NCI-H146 (cell line): ENCODE measurements at regions not wholly inside any gene's neighbourhood (a gene's known extent, or its start where the extent isn't known, plus 50 kb on each side); places are given as distances from the start of the nearest gene placed in this dataset.
"Not testable (repeated sequence)": the region's sequence is repeated elsewhere in the genome, so short reads cannot be mapped to it uniquely, and the experiment has no call there.

Experiments used
- DNase-seq: peaks from one replicate; lab custom pipeline; 2025; lab: John Stamatoyannopoulos, UW

DNA sequence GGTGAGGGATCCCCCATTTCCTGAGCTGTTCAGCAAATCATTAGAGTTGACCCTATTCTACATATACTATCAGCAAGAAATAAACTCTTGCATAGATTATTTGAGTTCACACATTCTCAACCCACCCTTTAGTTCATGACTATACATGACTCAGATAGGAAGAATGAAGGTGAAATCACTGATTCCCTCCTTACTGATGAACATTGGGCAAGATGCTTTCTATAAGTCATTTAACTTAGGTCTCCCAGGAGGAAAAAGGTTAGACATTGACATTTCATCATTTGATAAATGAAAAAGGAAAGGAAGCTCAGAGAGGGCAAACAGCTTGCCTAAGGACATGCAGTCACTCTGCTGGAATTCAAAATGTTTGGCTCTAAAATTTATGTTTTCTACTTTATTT is 408.0 kb downstream of the TMEM182 start:
- no peak for DNase-seq

- DNase-seq: no peak
These were observed 411.0 kb downstream of the TMEM182 start for GRCh38 chr2:103172821-103173220.

- no peak for DNase-seq
These were observed 412.9 kb downstream of the TMEM182 start for GRCh38 chr2:103174711-103175110.

- no peak for DNase-seq
These were observed 414.6 kb downstream of the TMEM182 start for GRCh38 chr2:103176294-103176915.

DNA sequence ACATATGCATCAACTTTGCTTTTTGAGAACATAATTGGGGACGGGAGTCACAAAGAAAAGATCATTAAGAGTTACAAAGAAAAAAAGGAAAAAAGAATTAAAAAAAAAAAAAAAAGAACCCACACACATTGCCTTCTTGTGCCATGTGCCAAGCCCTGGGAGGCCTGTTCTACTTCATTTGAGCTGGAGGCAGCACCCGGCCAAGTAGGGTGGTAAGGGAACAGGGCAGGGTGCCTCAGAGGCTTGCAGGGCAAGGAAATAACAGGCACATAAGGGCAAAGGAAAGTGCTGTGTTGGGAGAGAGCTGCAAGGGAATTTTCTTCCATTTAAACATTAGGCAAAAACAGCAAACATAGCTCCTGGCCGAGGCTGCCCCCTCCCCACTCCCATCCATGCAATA is 418.0 kb downstream of the TMEM182 start:
- DNase-seq: no peak

DNA sequence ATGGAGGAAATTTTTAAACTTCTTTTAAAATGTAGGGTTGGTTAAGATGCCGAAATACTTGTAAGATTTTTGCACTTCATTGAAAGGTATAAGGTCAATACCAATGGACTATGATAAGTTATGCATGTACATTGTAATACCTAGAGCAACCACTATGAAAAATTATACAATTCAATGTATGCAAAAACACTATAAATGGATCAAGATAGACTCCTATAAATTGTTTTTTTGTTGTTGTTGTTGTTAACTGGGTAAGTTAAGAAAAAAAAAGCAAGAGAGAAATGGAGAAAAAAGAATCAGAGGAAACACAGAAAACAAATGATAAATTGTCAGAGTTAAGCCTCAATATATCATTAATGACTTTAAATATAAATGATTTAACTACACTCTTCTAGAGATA is 421.2 kb downstream of the TMEM182 start:
- no peak for DNase-seq

DNA sequence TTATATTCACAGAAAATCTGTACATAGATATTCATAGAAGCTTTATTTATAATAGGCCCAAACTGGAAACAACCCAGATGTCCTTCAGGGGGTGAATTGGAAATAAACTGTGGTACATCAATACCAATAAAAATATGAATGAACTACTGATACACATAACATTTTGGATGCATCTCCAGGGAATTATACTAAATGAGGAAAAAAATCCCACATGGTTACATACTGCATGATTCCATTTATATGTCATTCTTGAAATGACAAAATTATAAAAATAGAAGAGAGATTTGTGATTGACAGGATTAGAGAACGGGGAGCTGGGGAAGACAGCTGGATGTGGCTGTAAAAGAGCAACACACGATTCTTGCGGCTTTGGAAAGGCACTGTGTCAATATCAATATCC is 435.0 kb downstream of the TMEM182 start:
- DNase-seq: no peak

- not testable (repeated sequence) for DNase-seq
These were observed 438.9 kb downstream of the TMEM182 start for GRCh38 chr2:103200774-103201173.

- no peak for DNase-seq
These were observed 447.1 kb downstream of the TMEM182 start for GRCh38 chr2:103208916-103209315.

- no peak for DNase-seq
These were observed 451.3 kb downstream of the TMEM182 start for GRCh38 chr2:103213028-103213542.

- DNase-seq: no peak
These were observed 456.7 kb downstream of the TMEM182 start for GRCh38 chr2:103218516-103218915.

GRCh38 chr2:103219398-103219797 is 457.6 kb downstream of the TMEM182 start:
- DNase-seq: no peak

- DNase-seq: no peak
These were observed 461.1 kb downstream of the TMEM182 start for GRCh38 chr2:103222969-103223368.

- no peak for DNase-seq
These were observed 469.0 kb downstream of the TMEM182 start for GRCh38 chr2:103230796-103231195.

DNA sequence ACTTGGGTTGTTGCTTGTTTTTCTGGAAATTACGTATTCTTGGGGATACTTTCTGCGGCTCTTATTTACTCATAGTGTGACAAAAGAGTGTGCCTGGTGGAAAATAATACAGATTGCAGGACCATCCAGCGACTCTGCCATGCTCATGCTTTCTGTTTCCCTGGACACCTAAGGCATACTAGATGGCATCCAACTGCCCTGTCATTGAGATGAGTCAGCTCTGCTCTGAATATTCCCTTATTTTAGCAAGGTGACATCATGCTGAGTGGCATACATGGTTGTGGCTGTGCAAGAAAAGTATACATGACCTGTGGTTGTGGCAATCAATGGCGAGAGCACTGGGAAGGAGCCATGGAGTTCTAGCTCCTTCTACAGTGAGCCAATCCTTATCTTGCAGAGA is 471.0 kb downstream of the TMEM182 start:
- no peak for DNase-seq

- DNase-seq: no peak
These were observed 471.9 kb downstream of the TMEM182 start for GRCh38 chr2:103233691-103234090.

DNA sequence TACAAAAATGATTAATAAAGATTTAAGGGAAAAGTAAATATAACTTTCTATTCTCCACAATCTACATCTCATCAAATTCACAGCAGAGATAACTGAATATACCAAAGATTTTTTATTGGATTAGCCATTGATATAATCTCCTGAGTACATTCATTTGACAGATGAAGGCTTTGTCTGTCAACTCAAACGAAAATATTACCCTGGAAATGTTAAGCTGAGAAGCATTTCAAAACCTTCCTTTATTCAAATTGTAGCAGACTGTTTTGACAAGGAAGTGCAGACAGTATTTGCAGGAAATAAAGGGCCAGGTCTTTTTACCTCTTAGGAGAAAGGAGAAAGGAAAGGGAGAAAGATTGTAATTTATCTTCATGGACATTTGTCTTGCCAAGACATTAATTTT is 473.5 kb downstream of the TMEM182 start:
- no peak for DNase-seq

DNA sequence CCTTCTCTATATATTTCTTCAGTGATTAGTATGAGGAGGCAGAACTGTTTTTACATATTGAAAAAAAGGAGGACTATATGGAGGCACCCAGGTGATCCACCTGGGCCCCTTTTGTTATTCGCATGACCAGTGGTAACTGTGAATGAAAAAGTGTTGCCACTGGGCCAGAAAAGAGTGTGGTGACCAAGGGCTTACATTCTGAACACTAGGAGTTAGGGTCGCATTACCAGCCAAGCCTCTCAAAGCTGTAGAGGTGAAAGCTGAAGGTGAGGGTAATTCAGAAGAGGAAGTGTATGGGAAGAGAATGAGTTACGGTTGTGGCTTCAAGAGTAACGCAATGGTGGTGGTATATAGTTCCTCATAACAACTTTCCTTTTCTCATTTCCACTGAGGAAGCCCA is 487.6 kb downstream of the TMEM182 start:
- DNase-seq: no peak

DNA sequence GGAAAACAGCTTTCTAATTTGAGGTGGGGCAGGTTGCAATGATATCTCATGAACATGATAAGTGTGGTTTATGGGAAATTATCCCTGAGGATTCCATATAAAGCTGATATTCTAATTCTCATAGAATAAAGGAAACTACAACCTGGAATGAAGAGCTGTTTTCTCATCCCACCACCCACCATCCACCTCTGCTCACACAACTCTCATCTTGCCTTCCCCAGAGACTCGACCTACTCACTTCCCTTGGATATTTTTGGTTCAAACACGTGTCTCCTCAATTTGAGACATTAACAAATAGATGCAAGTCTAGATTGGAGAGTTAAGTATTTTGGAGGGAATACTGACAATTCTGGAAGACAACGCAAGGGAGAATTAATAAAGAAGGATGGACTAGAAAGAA is 490.9 kb downstream of the TMEM182 start:
- DNase-seq: no peak

GRCh38 chr2:103254611-103255010 is 492.8 kb downstream of the TMEM182 start:
- DNase-seq: no peak

DNA sequence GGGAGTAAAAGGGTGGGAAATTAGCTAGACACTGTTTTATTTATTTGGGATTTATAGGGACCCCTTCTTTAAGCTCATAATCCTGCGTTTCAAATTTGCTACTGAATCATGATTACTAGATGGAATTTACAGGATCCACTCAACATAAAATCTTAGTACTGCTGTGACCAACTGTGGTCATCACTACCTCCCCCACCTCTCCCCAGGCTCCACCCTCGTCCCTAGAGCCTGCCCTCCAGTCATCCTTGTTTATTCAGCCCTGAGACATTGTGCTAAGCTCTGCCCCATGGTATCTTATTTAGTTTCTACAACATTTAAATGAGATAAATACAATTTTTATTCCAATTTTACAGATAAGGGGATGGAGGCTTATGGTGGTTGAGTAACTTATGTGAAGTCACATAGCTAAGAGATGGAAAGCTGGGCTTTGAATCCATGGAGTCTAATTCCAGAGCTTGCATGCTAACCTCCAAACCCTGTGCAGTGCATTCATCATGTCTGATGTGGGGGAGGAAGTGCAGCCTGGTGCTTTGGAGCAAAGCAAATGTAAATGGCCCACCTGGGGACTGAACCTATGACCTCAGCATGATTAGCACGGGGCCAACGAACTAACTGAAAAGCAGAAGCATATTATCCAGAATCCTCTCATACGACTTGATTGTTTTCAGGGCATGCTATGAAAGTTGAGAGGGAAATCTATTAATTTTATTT is 502.4 kb downstream of the TMEM182 start:
- no peak for DNase-seq

DNA sequence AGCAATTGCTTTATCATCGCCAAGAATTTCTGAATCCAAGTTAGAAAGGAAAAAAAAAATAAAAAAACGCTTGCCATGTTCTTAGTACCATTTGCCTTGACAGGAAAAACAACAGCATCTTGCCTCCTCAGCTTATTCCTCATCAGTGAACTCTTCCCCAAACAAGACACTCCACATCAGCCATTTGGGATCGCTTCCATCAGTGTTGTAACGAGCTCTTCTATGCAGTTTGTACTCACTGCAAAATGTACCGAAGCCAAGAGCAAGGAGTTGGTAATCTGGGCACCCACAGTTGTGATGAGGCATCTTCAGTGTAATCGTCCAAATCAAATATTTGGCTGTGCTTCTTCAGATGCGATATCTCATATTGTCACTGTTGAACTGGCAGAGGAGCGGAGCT is 503.7 kb downstream of the TMEM182 start:
- no peak for DNase-seq

DNA sequence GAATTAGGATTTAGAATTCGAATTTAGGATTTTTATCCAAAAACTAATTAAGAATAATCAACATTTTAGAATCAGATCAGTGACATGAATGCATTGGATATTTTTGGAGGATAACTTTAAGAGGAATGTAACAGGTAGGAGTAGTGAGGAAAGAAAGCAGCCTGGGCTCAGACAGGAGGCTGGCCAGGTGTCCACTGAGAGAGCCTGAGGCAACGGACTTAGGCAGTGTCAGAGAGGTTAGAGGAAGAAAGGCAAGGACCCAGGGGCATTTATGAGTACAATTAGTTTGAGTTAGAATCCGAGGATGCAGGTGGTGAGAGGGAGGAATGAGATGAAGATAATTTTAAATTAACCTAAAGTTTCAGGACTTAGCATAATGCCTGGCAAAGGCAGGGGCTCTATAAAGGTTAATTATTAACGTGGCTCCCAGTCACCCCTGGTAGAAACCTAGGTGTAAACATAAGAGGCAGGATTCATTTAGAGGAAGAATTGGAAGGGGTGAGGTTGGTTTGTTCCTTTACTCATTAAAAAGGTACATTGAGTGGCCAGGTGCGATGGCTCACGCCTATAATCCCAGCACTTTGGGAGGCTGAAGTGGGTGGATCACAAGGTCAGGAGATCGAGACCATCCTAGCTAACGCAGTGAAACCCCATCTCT is 507.1 kb downstream of the TMEM182 start:
- no peak for DNase-seq
